Fibroblast of lung (primary cell): ENCODE measurements at regions not wholly inside any gene's neighbourhood (a gene's known extent, or its start where the extent isn't known, plus 50 kb on each side); places are given as distances from the start of the nearest gene placed in this dataset.

ENCODE experiments used
- CTCF ChIP-seq, 2 donors: IDR thresholded peaks in 1 of 2; conservative IDR thresholded peaks in 1 of 2; 1 replicate in 1 of 2; 2 replicates in 1 of 2; pipeline ENCODE4 v1.5.1; 2011 to 2012; ENCODE audit warnings: low read length in 2 of 2, control low read depth in 1 of 2, inconsistent platforms in 1 of 2, low read depth in 1 of 2, mild to moderate bottlenecking in 1 of 2
- EZH2 ChIP-seq: IDR thresholded peaks from 2 replicates; pipeline ENCODE4 v1.5.1; 2012; ENCODE audit warnings: low read length, control low read depth, mild to moderate bottlenecking; ENCODE audit errors: missing control alignments

- no peak for TF ChIP-seq CTCF (conservative IDR thresholded peaks at IDR 0.05 in 1 of 2, IDR thresholded peaks at IDR 0.05 in 1 of 2; ENCODE audit: low read depth in 1 of 2, low read length in 2 of 2)
- no peak for TF ChIP-seq EZH2
Measured at GRCh38 chr5:166493612-166494011, 1797.8 kb upstream of the WWC1 start.
